ENCODE measurements at regions not wholly inside any gene's neighbourhood (a gene's known extent, or its start where the extent isn't known, plus 50 kb on each side); places are given as distances from the start of the nearest gene placed in this dataset.

DNA sequence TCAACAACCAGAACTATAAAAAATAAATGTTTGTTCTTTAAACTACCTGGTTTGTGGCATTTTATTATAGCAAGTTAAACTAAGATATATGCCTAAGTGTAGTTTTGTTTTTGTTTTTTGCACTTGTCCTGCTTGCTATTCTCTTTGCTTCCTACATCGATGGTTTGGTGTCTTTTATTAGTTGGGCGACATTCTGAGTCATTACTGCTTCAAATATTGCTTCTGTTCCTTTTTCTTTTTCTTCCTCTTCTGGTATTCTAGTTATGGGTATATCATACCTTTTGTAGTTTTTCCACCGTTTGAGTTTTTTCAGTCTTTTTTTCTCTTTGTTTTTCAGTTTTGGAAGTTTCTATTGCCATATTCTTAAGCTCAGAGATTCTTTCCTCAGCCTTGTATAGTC, 86.9 kb downstream of the MACIR start:
- POLR2A ChIA-PET (ENCODE audit: low non-redundant PET), result no interaction called here
- CTCF ChIA-PET, result no interaction called here
- no peak overlapping the region for H3K27ac ChIP-seq
- TF ChIP-seq CTCF (conservative IDR thresholded peaks at IDR 0.05; ENCODE audit: low read depth), result no peak
- no peak for DNase-seq (ENCODE audit: low spot score)

DNA sequence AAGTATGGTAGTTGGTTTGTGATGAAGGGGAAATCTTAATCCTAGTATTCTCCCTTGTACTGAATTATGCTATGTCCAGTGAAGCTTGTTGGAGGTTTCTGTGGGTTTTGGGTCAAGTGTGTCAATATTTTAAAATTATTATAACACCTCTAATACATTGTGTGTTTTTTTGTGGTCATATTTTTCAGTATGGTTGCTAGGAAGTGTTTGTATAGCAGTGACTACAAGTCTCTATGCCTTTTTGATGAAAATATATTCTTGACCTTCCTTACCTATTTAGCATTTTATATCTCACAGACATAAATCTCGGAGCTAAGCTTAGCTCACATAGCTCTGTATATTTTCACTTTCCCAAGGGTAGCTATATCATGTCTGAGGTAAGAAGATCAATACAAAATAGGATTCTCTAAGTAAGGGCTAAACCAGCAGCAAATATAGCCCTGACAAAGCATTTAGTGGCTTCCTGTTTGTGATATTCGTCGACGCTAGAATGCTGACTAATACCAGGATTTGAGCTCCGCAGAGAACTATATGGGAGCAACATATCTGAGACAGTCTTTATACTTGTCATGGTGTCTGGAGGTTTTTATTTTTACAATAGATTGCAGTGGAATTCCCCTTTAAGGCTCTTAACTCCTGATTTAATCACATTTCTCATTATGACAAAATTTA, 82.3 kb downstream of the MACIR start:
- no peak for DNase-seq (ENCODE audit: low spot score)
- no peak for TF ChIP-seq CTCF (conservative IDR thresholded peaks at IDR 0.05; ENCODE audit: low read depth)
- POLR2A ChIA-PET (ENCODE audit: low non-redundant PET), result no interaction called here
- CTCF ChIA-PET, result no interaction called here
- H3K27ac ChIP-seq, result no peak overlapping the region

DNA sequence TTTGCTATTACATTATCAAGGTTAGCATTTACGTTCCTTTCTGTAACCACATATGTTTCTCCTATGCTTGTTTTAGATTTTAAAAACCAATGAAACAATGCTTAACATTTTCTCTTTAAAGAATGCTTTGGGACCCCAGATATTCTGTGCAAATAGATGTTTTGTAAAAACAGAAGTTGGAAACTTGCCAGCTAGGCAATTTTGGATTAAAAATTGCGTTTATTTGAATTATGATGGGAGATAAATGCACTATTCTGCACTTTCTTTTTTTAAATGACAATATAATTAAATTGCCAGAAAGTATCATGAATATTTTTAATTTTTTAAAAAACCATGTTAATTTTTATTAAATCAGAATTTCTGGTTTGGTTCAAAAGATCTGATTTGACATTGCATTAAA, 81.6 kb downstream of the MACIR start:
- CTCF ChIA-PET, result no interaction called here
- no peak for DNase-seq (ENCODE audit: low spot score)
- TF ChIP-seq CTCF (conservative IDR thresholded peaks at IDR 0.05; ENCODE audit: low read depth), result no peak
- POLR2A ChIA-PET (ENCODE audit: low non-redundant PET), result no interaction called here
- H3K27ac ChIP-seq, result no peak overlapping the region

GRCh38 chr5:103336941-103337340, 78.4 kb downstream of the MACIR start:
- ChIA-PET POLR2A (ENCODE audit: low non-redundant PET) (no interaction called here), CTCF (no interaction called here)
- no peak for DNase-seq (ENCODE audit: low spot score)
- no peak overlapping the region for H3K27ac ChIP-seq
- TF ChIP-seq CTCF (conservative IDR thresholded peaks at IDR 0.05; ENCODE audit: low read depth), result no peak

GRCh38 chr5:103333376-103333775, 74.8 kb downstream of the MACIR start:
- CTCF ChIA-PET, result interaction anchor here (0.6 kb wide), 1 partner anchor 168 kb away, joined by 3 read pairs; no protein-coding TSS in a partner anchor
- DNase-seq (ENCODE audit: low spot score), result no peak
- no peak overlapping the region for H3K27ac ChIP-seq
- POLR2A ChIA-PET (ENCODE audit: low non-redundant PET), result no interaction called here
- no peak for TF ChIP-seq CTCF (conservative IDR thresholded peaks at IDR 0.05; ENCODE audit: low read depth)

GRCh38 chr5:103330875-103331274, 72.3 kb downstream of the MACIR start:
- ChIA-PET POLR2A (ENCODE audit: low non-redundant PET) (no interaction called here), CTCF (no interaction called here)
- no peak for TF ChIP-seq CTCF (conservative IDR thresholded peaks at IDR 0.05; ENCODE audit: low read depth)
- DNase-seq (ENCODE audit: low spot score), result no peak
- H3K27ac ChIP-seq, result no peak overlapping the region

Data from RWPE1 (cell line).